T-helper 17 cell (primary cell): ENCODE measurements at regions not wholly inside any gene's neighbourhood (a gene's known extent, or its start where the extent isn't known, plus 50 kb on each side); places are given as distances from the start of the nearest gene placed in this dataset.

Experiments
- ATAC-seq: fragments of 150-1000 bp; cut with Tn5 transposase; 2 replicates; pipeline ENCODE4 v1.10.0; 2021; ENCODE audit warnings: mild to moderate bottlenecking, moderate library complexity
- DNase-seq, 3 donors: peaks; one replicate each; pipeline versions ENCODE4 v3.0.0 to v3.0.0-alpha.2; 2020 to 2021
- H3K9me3 ChIP-seq: one replicate; pipeline ENCODE4 v1.7.0; 2013; ENCODE audit warnings: low read length, mild to moderate bottlenecking; ENCODE audit not compliant: control insufficient read depth, poor library complexity, severe bottlenecking
- H3K27ac Mint-ChIP-seq: one replicate; pipeline ENCODE4 v1.8.0; 2022; ENCODE audit warnings: mild to moderate bottlenecking, moderate library complexity, mixed read lengths
- H3K27me3 Mint-ChIP-seq: one replicate; pipeline ENCODE4 v1.8.0; 2022; ENCODE audit warnings: mixed read lengths
- H3K36me3 Mint-ChIP-seq: one replicate; pipeline ENCODE4 v1.8.0; 2022; ENCODE audit warnings: low read depth, mixed read lengths
- H3K4me1 Mint-ChIP-seq: one replicate; pipeline ENCODE4 v1.8.0; 2022; ENCODE audit warnings: mild to moderate bottlenecking, mixed read lengths
- H3K4me3 Mint-ChIP-seq: one replicate; pipeline ENCODE4 v1.8.0; 2022; ENCODE audit warnings: mild to moderate bottlenecking, moderate library complexity, mixed read lengths

GRCh38 chr9:19510907-19511306 lies 102.1 kb downstream of the ACER2 start:
- H3K36me3 Mint-ChIP-seq = peaks cover 1% of the 10 kb centered on the region
- no peaks in the 10 kb centered on the region for H3K9me3 ChIP-seq
- H3K4me1 Mint-ChIP-seq = no peaks in the 10 kb centered on the region
- H3K27ac Mint-ChIP-seq = no peak overlapping the region
- no peak overlapping the region for H3K4me3 Mint-ChIP-seq
- ATAC-seq = no peak
- no peak for DNase-seq
- H3K27me3 Mint-ChIP-seq = peaks cover 39% of the 10 kb centered on the region
